LHCN-M2 (cell line): ENCODE measurements at regions not wholly inside any gene's neighbourhood (a gene's known extent, or its start where the extent isn't known, plus 50 kb on each side); places are given as distances from the start of the nearest gene placed in this dataset.
A peak's percentile ranks its signal among the peaks of the same experiment; 100 is the strongest.

ENCODE experiments used
- DNase-seq: peaks from one replicate; pipeline ENCODE4 v3.0.0-alpha.2; 2012; ENCODE audit warnings: low read depth

- no peak for DNase-seq
Measured at GRCh38 chr5:146940295-146940694, 61.7 kb upstream of the PPP2R2B start.

- DNase-seq: no peak
Measured at GRCh38 chr5:146944019-146944418, 65.5 kb upstream of the PPP2R2B start.

DNA sequence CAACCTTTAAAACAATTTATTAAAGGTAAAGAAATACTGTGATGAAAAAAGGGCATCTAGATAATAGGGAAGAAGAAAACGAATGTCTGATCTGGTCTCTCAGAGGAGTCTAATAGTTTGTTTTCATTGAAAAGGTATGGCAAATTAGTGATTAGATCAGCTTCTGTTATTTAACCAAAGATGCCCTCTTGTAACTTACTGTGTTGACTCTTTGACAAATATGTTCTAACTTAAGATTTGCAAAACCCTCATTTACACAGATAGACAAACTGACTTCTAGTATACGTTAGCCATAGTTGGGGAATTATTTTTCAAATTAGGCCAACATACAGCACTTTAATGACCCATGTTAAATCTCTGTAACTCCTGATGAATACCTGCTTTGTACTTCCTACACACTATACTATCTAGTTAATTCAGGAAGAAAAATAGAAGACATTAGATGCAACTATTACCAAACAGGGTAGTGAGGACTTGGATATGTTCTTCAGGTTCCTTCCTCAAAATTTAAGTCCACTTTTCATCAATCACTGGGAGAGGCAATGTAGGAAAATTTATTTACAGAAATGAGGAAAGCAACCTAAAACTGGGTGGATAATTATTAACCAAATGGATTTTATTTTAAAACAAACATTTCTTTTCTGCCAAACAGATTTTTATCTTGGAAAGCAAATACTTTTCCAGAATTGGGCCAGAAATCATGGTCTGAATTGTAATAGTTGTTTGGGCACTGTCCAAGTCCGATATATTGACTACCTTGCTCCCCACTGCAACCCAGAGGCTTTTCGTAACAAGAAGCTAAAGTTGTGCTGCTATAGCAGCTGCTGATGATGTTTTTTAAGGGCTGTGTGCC lies 66.4 kb upstream of the PPP2R2B start:
- DNase-seq: no peak

DNA sequence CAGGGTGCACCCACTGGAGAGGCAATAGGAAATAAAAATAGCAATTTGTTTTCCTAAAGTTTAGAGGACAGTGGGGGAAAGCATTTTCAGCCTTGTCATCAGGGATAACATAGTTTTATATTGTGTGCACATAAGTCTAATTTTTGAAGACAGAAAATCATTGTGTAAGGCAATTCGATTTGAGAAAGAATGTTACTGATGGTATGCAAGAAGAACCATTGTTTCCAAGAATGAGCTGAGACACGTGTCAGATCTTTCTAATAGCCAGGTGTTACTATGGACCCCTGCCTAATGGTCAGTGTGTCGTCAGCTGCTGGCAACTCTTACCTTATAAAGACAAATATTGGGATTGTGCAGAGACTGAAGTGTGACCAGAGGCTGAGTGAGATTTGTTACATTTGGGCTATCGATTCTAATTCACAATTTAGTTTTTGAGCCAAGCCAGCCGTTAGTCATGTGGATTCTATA lies 67.1 kb upstream of the PPP2R2B start:
- DNase-seq: no peak

- DNase-seq: peak; percentile 28
Measured at GRCh38 chr5:146947181-146947941, 68.8 kb upstream of the PPP2R2B start.

- no peak for DNase-seq
Measured at GRCh38 chr5:146948666-146949065, 70.1 kb upstream of the PPP2R2B start.

DNA sequence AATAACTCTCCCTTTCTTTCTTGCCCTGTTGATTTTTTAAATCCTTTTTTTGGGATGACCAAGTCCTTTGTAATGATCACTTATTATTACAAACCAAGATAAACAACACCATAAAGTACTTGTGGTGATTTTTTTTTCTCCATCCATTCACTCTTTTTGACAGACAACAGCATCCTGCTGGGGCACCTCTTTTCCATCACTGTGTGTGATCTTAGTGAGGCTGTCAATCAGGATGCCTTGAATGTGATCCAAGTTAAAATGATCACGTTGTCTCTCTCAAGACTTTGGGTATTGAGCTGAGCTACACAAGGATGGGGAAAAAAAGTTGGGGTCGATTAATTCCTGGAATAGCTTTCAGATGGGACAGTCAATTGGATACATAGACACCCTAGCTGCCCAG lies 73.6 kb upstream of the PPP2R2B start:
- DNase-seq: no peak

- DNase-seq: no peak
Measured at GRCh38 chr5:146956217-146956616, 77.7 kb upstream of the PPP2R2B start.

DNA sequence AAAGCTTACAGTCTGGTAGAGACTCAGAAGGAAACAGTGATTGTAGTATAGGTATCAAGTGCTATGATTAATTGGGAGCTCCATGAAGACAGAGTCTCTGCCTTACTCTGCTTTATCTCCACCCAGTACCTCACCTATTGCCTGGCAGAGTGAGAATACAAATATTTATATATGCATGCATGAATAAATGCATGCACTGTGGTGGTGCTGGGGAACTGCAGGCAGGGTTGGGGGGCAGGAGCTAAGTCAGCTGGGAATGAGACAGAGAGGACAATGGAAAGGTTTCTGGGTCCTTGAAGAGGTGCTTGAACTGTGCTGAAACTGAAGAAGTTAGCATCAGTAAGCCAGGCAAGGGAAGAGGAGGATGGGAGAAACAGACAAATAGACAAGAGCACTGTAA lies 80.8 kb upstream of the PPP2R2B start:
- no peak for DNase-seq

DNA sequence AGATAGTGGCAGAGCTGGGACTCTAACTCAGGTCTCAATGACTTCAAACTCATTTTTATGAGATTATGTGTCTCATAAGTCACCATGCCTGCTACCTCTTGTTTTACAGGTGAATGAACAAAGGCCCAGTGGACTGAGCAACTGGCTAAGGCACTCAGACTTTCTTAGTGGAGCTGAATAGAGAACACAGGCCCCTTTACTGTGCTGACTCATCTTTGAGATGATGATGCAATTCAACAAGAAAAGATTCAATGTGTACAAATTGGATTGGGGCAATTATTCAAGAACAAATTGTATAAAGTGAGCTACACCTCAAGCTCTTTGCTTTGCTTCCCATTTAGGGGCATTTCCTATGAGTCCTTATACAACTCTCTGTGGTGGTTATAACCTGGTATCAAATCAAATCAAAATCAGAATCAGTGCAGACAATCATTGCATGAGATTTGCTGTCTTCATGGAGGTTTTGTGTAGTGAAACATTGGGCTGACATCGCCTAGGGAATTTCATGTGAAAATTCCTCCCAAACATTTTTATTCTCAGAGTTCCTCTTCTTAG lies 84.3 kb upstream of the PPP2R2B start:
- peak; percentile 32 for DNase-seq

DNA sequence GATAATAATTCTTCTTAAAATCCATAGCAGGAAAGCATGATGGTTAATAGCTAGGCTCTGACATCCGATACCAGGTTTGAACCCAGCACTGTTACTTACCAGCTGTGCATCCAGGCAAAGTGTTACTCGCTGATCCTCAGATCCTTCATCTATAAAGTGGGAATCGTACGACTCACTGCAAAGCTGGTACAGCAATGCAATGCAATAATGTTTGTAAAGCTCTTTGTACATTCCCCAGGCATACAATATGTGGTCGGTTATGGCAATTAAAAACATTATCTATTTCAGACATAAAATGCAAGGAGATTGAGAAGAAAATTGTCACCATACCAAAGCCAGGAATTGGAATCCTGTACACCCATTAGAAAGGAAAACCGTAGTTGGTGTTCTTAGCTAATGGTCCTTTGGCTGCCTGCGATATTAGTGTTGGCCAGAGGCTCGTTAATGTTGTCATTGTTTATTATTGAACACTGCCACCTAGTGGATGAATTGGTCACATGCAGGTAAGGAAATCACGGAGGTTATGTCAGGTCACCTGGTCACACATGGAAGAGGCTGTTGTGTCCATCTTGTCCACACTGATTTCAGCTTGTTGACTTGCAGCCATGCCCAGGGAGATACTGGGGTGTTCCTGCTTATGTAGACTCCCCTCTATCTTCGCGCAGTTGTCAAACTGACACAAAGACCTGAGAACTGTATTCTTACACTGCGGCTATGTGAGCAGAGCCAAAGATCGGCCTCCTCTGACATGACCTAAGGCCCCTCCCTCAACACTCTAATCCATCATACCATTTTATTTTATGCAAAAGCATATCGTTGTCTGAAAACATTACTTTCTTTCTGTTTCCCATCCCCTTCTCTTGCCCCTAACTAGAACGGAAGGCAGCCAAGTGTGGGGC lies 87.5 kb upstream of the PPP2R2B start:
- peak; percentile 74 for DNase-seq

- DNase-seq: no peak
Measured at GRCh38 chr5:146967646-146968045, 89.1 kb upstream of the PPP2R2B start.

DNA sequence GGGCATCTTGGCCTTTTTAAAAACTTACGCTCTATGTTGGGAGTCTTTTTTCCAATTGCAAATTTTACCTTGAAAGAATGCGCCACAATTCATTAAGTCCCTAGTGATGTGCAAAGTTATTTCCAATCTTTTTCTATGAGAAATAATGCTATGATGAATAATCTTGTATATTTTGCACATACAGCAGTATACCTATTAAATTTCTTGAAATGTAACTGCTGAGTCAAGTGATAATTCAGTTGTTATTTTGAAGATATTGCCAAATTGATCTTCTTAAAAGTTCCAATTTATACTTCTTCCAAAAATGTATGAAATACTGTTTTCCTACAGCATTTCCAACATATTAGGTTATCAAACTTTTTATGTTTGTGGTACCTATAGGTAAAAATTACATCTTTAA lies 92.8 kb upstream of the PPP2R2B start:
- DNase-seq: no peak

GRCh38 chr5:146986469-146986868 lies 107.9 kb upstream of the PPP2R2B start:
- no peak for DNase-seq

GRCh38 chr5:146993876-146994530 lies 115.4 kb upstream of the PPP2R2B start:
- no peak for DNase-seq

DNA sequence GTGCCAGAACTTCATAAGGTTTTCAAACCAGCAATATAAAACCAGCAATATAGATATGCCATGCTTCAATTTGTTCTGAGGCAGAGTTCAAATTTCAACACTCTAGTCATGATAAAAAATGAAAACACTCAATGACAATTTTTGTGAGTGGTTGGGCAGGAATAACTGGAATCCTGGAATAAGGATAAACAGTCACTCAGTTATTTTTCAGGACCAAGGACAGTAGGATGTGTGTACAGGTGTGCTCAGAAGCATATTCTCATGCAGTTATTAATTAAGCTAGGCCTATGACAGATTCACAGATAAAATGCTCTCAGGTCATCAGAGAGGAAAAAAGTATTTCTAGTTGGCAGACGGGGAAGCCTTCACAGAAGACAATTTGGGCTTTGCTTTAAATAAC lies 117.3 kb upstream of the PPP2R2B start:
- no peak for DNase-seq

GRCh38 chr5:147015405-147015804 lies 136.8 kb upstream of the PPP2R2B start:
- DNase-seq: no peak

DNA sequence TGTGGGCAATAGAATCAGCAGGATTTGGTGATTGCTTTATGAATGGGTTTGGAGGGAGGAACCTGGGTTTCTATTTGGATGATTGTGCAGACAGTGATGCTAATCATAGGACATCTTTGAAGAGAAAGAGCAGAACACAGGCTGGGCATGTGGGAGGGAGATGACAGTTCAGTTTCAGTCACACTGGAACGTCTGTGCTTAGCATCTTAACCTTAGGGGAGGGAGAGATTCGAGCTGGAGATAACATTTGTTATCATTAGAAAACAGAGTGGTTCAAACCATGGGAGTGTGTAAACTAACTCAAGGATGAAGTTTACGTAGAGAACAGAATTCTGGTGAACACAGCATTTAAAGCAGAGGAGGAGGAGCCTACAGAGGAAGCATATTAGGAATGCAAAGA lies 138.6 kb upstream of the PPP2R2B start:
- DNase-seq: no peak

GRCh38 chr5:147017621-147018020 lies 139.1 kb upstream of the PPP2R2B start:
- DNase-seq: no peak

DNA sequence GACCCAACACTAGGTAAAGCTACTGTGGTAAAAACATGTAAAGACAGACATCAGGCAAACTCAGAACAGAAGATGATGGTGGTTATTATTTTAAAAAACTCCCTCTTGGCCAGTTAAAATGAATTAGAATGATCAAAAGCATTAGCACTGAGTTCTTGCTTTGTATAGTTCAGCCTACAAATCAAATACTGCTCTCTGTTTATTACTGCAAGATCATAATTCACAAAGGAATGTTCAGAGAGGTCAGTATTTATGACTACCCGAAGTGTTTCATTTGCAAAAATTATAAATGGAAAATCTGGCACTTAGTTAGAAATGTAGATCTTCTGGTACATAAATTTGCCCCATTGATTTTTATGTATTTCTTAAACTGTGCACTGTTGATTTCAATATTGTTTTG lies 140.3 kb upstream of the PPP2R2B start:
- no peak for DNase-seq

- DNase-seq: no peak
Measured at GRCh38 chr5:147036691-147037245, 158.2 kb upstream of the PPP2R2B start.
